ENCODE measurements at regions not wholly inside any gene's neighbourhood (a gene's known extent, or its start where the extent isn't known, plus 50 kb on each side); places are given as distances from the start of the nearest gene placed in this dataset.

GRCh38 chr1:80779275-80779674, 1021.5 kb upstream of the ADGRL2 start:
- no peak overlapping the region for H3K56ac ChIP-seq (replicated peaks; ENCODE audit: insufficient read length, low read depth, low read length)
- no peaks in the 10 kb centered on the region for H3K79me1 ChIP-seq (ENCODE audit: low read depth, low read length)
- 0 out of 2 replicates have a peak overlapping the region, but pooled peaks have one; percentile 8 for H2BK5ac ChIP-seq (ENCODE audit: low read depth, low read length)
- no peaks in the 10 kb centered on the region for H4K20me1 ChIP-seq (replicated peaks in 1 of 2; ENCODE audit: control insufficient read depth in 1 of 2, insufficient read depth in 2 of 2, low read length in 2 of 2)
- H2BK20ac ChIP-seq (ENCODE audit: low read length) = no peak overlapping the region
- no peak overlapping the region for H3K4ac ChIP-seq (replicated peaks; ENCODE audit: insufficient read length, low read depth, low read length)
- no peak overlapping the region for H3K27ac ChIP-seq (ENCODE audit: low read depth, low read length)
- FAIRE-seq (no peak), DNase-seq (ENCODE audit: low read depth in 1 of 2, low spot score in 2 of 2) (no peak)
- H2AFZ ChIP-seq (ENCODE audit: low read length) = no peak overlapping the region
- no peak overlapping the region for H2BK12ac ChIP-seq (ENCODE audit: low read depth, low read length)
- CTCF ChIA-PET (ENCODE audit: partially characterized antibody) = interaction anchor here (0.9 kb wide), 1 partner anchor 18 kb away, joined by 3 read pairs; no protein-coding TSS in a partner anchor
- no peaks in the 10 kb centered on the region for H3K4me1 ChIP-seq (replicated peaks in 1 of 4; ENCODE audit: control insufficient read depth in 3 of 4, insufficient read depth in 4 of 4, low read length in 3 of 4)
- no peak overlapping the region for H2AK5ac ChIP-seq (ENCODE audit: low read depth, low read length)
- H3K9ac ChIP-seq (replicated peaks in 1 of 4; ENCODE audit: extremely low read depth in 1 of 4, low read depth in 3 of 4, low read length in 3 of 4) = no peak overlapping the region
- H4K8ac ChIP-seq (ENCODE audit: extremely low read depth, insufficient read depth, low read length) = no peak overlapping the region
- H3K36me3 ChIP-seq (ENCODE audit: control insufficient read depth in 2 of 4, insufficient read depth in 4 of 4, low read length in 3 of 4) = no peaks in the 10 kb centered on the region
- no peak overlapping the region for H3K4me3 ChIP-seq (ENCODE audit: extremely low read depth in 1 of 4, insufficient read depth in 2 of 4, low read depth in 3 of 4, low read length in 4 of 4)
- H2BK120ac ChIP-seq (replicated peaks; ENCODE audit: low read depth, low read length) = no peak overlapping the region
- no peaks in the 10 kb centered on the region for H3K9me3 ChIP-seq (ENCODE audit: insufficient read depth in 2 of 2, low read depth in 1 of 2, low read length in 1 of 2)
- 96% methylated on average over 2 of the region's 2 CpGs; no CpG with 5 or more reads in 1 of the 2 experiments for WGBS, 2 experiments (ENCODE audit: extremely low coverage in 1 of 2, insufficient coverage in 1 of 2, insufficient read length in 1 of 2, insufficient replicate concordance in 2 of 2, low coverage in 1 of 2, low lambda C conversion rate in 2 of 2, missing lambda C conversion rate in 1 of 2)
- H3K27me3 ChIP-seq (replicated peaks in 1 of 4; ENCODE audit: control insufficient read depth in 3 of 4, extremely low read depth in 1 of 4, insufficient read depth in 3 of 4, low read length in 3 of 4) = no peaks in the 10 kb centered on the region
- no peaks in the 10 kb centered on the region for H3K79me2 ChIP-seq (ENCODE audit: control insufficient read depth in 1 of 2, insufficient read depth in 2 of 2, low read length in 2 of 2)
- H3K18ac ChIP-seq (ENCODE audit: extremely low read depth, low read length) = no peak overlapping the region
- no peak overlapping the region for H3K14ac ChIP-seq (ENCODE audit: insufficient read length)
- no peaks in the 10 kb centered on the region for H3K23me2 ChIP-seq (ENCODE audit: low read depth, low read length)
- no peak for TF ChIP-seq SIRT6 (IDR thresholded peaks at IDR 0.05; ENCODE audit: low read length)
- no peak for TF ChIP-seq TBP (IDR thresholded peaks at IDR 0.05; ENCODE audit: low read depth, low read length)
- TF ChIP-seq RAD21 (IDR thresholded peaks at IDR 0.05 in 1 of 2, conservative IDR thresholded peaks at IDR 0.05 in 1 of 2; ENCODE audit: low read depth in 2 of 2, low read length in 2 of 2) = peak in 1 of 2 experiments; percentile 53; a peak in 3 of 4 replicates
- no peak for TF ChIP-seq POU5F1 (IDR thresholded peaks at IDR 0.05; ENCODE audit: low read depth, low read length)
- H3K23ac ChIP-seq (ENCODE audit: insufficient read length) = no peak overlapping the region
- no peak overlapping the region for H2BK15ac ChIP-seq (ENCODE audit: low read length)
- POLR2A ChIA-PET (ENCODE audit: partially characterized antibody) = no interaction called here
- H4K91ac ChIP-seq (replicated peaks; ENCODE audit: insufficient read length, low read length) = no peak overlapping the region
- H4K5ac ChIP-seq (ENCODE audit: insufficient read length, low read depth, low read length) = no peak overlapping the region
- no peak overlapping the region for H3K4me2 ChIP-seq (ENCODE audit: insufficient read depth in 1 of 2, low read depth in 2 of 2, low read length in 2 of 2)

All from H1 (cell line).